Femur (tissue), 1 donor: ENCODE measurements at regions not wholly inside any gene's neighbourhood (a gene's known extent, or its start where the extent isn't known, plus 50 kb on each side); places are given as distances from the start of the nearest gene placed in this dataset.

Source experiments
- DNase-seq: peaks from one replicate; pipeline ENCODE4 v3.0.0-alpha.2; 2017

DNA sequence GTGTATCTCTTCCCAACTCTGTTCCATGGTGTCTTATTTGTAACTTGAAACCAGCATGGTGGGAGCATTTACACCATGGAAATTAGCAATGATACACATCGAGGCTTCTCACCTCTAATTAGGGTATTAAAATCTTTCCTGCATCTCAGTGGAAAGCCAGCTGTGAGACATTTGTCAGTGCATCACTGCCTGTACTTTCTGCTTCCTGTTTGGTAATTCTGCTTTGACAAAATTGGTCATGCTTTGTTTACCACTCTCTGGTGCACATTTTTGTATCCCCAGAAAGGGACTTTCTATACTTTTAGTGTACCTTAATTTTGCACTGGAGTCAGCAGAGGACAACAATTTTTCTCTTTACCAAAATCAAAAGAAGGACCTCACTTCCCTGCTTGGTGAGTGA is 402.1 kb downstream of the PDCD6IP start:
- no peak for DNase-seq

DNA sequence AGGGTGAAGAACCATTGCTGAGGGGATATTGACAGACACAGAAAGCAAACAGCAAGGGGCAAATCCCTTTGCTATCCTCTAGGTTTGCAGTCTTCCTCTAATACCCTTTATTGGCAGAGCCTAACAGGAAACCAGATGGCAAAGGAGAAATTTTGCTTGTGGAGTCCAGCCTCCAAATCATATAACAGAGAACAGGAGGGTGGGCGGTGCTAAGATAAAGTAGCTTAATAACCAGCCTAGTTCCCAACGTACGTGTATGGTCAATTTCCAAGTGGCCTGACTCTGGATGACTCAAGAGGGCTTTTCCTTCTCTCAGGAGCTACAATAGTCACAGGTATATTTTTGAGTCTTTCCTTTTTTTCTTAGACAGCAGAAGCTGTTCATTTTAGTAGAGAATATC is 404.5 kb downstream of the PDCD6IP start:
- DNase-seq, result no peak

DNA sequence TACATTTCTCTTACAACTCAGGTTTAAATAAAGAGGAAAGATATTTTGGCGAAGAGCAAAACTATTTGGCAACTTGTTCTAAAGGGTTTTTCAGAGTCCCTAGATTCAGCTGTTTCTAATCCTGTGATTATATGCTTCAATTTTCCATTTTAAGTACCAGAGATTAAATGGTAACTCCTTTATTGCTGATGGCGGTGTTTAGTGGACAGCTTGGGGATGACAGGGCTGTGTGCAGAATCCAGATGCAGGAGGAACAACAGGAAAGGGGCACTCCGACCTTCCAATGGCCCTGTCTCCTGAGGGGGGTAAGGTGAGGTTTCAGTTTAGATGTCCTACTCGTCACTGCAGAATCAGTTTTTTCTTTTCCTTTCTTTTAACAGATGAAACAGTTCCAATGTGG is 405.0 kb downstream of the PDCD6IP start:
- DNase-seq, result no peak

DNA sequence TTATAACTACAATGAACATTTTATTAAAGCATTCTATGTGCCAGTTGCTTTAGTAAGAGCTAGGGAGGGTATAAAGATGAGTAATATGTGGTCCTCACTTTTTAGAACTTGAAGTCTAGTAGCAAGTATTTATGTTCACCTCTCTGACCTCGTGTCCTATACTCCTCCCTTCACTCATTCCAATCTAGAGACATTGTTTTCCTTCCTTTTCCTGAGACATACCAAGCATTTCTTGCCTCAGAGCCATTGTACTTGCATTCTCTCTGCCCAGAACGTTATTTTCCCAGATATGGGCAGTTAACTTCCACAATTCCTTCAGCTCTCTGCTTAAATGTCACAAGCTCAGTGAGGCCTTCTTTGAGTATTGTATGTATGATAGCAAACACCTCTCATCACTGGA is 408.6 kb downstream of the PDCD6IP start:
- no peak for DNase-seq

DNA sequence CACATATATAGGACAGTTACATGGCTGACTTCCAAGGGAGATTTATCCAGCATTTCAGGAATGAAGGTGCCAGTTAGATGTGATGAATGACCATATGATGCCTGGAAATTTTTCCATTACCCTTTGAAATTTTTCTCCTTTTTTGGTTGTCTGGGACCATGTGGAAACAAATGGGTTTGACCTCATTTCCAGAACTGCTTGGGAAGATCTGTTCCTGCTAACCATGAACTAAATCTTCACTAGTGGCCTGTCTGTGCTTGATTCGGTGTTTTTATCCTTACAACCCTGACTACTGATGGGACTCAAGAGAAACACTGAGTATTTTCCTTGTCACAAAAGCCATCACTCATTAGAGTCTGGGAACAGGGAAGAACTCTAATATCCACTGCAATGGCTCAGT is 409.4 kb downstream of the PDCD6IP start:
- no peak for DNase-seq

DNA sequence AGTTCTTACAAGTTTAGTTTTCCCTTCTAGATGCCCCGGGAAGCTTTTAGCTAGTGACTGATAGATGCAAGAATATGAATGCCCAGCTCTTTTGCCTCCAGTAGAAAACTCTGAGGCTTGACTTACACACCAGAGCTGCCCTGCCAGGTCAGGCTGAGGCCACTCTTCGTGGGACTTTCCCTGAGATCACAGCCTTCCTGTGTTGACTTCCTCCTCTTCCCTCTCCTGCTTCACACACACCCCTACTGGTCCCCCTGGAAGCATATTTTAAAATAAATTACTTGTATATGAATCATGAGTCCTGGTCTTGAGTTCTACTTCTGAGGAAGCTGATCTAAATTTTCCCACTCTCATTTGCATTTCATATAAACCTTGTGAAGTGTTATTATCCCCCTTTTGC is 413.7 kb downstream of the PDCD6IP start:
- DNase-seq, result no peak

DNA sequence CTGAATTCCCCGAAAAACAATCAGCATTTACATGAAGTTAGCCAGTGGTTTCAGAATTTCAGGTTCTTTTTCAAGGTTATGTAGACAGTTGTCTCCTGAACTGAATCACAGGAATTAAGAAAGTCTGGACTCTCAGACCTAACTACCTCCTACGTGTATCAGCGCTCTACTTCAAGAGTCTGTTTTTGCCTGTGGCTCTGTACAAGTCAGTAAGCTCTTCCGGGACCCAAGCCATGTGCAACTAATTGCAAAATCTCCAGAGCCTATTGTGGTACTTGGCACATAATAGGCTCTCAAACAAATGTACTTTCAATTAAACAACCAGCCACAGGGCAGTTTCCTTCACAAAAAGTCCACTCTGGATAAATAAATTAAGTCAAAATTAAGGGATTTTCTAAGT is 414.2 kb downstream of the PDCD6IP start:
- no peak for DNase-seq

DNA sequence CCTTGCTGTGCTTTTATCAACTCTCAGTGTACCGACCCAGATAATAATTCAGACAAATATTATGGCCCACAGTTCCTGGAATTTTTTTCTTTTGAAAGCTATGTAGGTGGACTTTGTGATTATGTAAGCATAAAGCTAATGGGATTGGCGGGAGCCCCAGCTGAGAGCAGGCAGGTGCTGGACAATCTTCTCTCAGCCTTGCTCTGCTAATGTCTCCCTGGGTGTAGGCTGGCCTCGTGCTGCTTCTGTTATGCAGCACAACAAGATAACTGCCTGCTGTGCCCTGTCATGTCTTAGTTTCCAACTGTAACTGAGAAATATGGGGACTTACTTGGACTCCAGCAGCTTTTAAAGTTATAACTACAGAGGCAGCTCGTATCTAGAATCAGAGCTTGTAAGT is 415.0 kb downstream of the PDCD6IP start:
- DNase-seq, result no peak

DNA sequence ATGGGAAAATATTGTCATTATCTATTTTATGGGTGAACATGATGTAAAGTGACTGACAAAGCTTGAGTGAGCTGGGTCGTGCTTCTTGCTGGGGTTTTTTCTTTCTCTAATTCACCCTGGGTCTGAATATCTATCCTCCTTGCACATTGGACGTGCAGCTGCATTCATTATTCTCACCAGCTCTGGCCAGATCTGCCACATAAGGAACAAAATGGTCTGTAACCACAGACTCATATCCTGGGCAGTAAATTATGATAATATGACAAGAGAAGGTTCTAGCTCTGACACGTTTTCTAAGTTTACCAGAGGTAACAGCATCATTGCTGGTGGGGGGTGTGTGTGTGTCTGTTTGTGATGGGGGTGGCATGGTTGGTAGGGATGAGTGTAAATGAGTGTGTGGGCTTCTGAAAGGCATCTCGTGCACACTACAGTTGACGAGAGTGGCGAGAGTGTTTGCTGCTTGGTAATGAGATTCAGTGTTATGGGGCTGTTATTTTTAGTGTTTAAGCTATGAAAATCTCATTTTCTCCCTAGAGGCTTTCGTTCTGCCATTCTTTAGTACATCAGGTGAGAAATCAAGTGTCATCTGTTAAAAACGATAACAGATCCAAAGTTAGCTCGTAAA is 418.4 kb downstream of the PDCD6IP start:
- DNase-seq, result no peak

DNA sequence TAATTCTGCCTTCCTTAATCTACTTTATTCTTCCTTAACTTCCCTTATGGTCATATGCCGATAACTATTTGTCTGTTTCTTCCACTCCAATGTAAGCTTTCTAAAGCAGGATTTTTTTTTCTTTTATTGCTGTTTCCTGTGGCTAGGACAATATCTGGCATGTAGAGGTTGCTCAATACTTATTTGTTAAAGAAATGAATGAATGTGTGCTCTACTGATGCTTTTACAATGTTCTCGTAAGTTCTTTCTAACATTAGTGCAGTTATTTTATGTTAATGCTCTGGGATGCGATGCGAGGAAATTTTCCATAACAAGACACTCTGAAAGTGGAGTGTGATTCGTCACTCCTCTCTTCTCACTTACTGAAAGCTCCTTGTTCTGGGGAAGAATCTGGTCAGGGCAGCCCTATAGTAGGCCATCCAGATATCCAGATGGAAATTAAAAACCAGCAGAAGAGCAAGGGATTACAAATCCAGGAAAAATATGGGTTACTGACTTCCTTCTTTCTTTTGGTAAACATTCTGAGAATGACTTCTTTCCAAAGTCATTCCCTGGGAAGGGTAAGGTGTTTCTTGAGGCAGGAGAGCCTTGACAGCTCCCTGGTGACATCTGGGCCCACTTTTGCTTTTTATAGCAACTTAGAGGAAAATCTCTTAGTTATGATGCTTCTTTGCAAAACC is 420.4 kb downstream of the PDCD6IP start:
- DNase-seq, result no peak

DNA sequence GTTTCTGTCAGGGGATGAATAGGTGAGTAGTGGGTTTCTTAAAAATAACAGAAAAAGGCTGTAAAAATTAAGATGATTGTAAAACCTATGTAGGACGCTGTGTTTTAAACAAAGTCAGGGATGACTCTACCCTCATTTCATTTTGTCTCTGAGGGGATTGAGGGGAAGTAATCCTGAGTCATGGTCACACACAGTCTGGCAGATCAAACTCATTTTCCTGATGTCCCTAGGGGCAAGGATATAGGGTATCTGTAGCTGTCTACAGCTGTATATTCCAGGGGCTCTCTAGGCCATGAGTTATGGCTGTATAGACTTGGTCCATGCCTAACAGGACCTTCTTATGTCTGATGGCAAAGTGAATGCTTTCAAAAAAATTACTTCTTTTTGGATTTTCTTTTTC is 421.1 kb downstream of the PDCD6IP start:
- no peak for DNase-seq

DNA sequence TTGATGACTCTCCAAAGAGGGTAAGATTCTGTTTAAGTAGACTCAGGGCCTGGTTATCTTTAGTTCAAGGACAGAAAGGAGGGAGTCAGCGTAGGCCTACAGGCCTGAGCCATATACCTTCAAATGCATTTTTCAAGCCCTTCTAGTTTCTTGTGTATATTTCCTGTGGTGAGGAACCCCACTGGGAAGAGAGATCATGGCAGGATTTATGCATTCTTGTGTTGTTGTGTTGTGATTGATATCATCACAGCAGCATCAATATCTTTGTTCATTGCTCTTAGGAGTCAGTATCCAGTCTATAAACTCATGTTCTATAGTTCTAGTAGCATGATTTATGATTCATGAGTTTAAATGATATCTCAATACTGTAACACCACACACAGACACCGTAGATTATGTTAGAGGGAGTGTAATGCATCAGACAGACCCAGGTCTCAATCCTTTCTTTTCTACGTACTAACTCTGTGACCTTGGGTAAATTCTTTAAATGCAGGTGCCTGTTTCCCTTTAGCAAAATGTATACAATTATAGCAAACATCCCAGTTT is 427.5 kb downstream of the PDCD6IP start:
- no peak for DNase-seq

DNA sequence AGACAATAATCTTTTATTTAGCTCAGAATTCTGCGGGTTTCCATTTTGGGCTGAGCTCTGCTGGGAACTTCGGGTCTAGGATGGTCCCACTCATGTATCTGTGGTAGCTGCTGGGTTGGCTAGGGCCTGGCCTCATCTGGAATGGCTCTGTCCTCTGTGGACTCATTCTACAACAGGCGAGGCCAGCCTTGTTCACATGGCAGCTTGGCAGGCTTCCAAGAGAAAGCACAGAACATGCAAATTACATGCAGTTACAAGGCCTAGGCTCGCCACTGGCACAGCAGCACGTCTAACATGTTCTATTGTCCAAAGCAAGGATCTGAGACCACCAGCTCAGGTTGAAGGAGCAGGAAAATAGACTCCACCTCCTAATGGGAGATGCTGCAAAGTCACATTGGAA is 431.4 kb downstream of the PDCD6IP start:
- DNase-seq, result no peak

DNA sequence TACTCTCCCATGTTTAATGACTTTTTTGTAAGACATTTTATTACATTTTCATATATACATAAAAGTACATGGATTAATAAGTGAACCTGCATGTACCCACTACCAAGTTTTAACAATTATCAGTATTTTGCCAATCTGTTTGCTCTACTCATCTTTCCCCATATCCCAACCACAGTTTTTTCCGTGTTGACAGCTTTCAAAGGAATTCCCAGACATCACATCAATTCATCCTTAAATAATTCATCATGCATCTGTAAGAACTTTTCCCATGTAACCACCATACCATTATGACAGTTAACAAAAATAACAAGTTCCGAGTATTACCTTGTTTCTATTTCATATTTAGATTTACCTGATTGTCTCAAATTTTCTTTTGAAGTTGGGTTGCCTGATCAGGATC is 436.7 kb downstream of the PDCD6IP start:
- DNase-seq, result no peak

DNA sequence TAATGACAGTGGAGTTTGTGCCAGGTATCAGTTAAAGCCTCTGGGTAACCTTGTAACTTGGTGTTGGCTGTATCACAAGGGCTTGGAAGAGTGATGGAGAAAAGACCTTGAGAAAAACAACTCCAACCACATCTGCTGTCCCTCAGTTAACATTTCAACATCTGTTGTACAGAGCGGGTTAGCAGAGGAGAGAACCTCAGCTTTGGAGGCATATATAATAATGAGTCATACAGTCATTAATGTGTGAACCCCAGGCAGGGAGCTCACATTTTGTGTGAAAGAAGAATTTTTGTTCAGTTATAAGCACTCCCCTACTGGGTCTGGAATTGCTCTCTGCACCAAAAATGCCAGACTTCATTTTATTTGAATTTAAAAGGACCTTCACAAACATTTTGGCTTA is 439.5 kb downstream of the PDCD6IP start:
- DNase-seq, result no peak

DNA sequence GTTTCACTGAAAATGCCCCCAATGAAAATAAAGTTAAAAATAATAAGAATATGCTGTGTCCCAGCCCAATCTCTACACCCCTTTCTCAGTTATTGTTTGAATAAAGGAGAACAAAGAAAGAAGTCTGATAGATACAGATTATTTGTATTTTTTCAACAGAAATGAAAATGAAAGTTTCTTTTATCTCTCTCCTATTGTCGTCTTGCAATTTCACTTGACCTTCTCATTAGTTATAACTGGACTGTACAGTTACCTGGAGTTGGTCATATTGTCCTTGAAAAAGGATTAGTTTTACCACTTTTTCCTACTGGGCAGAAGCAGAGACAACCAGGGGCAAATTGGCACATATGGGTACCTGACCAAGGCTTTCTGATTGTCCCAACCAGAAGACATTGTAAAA is 440.0 kb downstream of the PDCD6IP start:
- no peak for DNase-seq

DNA sequence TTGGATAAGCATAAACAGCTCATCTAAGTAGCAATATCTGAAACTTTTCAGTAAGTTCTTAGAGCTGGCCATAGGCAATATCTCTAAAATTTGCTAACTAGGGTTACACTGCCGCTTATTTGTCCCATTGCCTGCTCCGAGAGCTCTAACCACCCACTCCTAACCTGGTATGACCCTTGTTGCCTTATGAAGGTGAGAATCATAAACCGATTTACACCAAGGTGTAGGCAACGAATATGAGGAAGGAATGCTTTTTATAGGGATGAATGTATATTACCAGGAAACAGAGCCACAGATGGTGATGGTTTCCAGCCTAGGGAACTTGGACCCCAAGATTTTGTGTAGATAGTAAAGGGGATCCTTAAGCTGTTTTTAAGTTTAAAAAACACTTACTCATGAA is 440.9 kb downstream of the PDCD6IP start:
- DNase-seq, result no peak

DNA sequence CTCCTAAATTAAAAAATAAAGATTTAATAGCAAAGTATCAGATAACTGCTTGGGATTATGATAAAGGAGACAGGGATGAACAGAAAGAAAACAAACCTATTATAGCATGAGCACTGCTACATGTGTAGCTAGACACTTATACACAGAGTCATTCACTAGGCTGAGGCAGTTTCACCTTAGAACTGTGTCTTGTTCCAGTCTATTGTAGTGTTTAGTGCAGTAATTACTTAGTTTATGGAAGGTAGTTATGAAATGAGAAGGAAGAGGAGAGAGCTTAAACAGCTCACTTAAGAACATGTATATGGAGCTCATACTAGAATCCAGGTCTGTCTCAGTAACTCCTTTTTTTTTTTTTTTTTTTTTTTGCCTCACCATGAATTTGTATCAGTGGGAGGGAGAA is 441.4 kb downstream of the PDCD6IP start:
- no peak for DNase-seq

DNA sequence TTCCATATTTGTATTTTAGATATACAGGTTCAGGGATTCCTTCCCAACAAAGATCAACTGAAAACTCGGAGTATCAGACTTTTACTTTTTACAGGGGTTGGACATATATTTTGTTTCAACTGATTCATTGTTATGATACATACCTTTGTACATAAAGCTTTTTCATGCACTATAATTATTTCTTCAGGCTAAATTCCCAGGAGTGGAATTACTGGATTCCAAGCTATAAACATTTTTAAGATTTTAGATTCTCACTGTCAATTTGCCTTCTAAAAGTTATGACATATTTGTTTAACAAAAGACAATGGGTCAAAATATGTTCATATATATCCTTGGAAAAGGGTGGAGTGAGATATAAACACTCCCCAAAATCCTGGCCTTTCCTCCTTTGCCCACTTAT is 449.0 kb downstream of the PDCD6IP start:
- DNase-seq, result no peak

DNA sequence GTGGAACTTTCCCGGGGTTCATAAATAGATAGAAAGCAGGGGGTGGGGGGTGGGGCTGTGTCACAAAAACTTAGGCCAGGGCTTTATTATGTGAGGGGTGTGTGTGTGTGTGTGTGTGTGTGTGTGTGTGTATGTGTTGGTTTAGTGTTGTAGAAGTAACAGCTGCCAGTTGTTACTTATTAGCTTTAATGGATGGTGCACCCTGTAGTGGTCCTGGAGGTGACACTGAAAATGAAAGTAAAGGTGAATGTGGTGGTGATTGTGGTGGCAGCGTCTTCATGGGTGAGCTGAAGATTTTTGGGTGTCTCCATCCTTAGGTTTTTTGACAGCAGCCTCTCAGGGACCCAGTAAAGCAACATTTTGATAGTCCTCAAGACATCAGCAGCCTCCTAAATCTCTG is 449.9 kb downstream of the PDCD6IP start:
- no peak for DNase-seq

DNA sequence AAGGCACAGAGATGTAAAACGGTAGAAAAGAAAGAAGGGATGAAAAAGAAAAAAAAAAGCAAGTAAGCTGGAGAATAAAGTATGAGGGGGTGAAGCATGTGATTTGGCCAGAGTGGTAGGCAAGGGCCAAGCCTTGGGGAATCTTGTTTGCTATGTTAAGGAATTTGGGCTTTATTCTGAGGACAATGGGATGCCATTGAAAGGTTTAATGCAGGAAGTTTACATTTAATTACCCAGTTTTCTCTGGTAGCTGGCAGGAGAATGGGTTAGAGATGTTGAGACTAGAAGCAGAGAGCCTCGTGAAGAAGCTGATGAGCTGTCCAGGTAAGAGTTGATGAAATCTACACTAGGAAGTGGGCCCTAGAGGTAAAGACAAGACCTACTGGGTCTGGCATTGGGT is 455.9 kb downstream of the PDCD6IP start:
- DNase-seq, result no peak

DNA sequence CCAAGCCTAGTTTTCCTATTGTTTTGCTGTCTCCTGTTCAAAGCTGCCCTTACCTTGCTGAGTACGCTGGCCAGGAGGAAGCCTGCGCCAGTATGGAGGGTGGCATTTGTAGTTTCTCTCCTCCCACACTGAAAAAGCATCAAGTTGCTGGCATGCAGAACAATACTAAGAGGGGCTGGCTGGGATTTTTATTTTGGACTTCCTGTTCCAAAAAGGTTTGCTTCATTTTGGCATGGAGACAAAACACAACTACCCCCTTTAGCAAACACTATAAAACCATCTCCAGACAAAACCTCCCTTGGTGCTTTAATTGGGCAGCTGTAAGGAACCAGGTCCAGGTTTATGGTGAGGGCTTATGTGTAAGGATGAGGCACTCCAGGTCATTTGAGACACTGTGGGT is 457.6 kb downstream of the PDCD6IP start:
- DNase-seq, result no peak

DNA sequence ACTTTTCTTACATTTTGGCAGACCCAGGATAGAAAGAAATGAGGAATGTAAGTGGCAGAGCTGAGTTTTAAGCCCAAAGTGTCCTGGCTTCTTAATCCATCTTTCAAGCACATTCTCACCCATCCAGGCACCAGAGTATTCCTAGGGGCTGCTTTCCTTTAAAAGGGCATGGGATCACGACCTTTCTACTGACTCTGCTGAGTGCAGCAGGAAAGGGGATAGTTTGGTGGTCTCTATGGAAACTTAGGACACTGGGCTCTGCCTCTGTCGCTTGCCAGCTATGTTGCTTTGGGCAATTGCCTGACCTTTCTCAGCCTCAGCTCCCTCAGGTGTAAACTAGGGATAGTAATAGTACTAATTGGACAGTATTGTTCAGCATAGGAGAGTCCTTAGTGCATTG is 458.4 kb downstream of the PDCD6IP start:
- DNase-seq, result no peak

DNA sequence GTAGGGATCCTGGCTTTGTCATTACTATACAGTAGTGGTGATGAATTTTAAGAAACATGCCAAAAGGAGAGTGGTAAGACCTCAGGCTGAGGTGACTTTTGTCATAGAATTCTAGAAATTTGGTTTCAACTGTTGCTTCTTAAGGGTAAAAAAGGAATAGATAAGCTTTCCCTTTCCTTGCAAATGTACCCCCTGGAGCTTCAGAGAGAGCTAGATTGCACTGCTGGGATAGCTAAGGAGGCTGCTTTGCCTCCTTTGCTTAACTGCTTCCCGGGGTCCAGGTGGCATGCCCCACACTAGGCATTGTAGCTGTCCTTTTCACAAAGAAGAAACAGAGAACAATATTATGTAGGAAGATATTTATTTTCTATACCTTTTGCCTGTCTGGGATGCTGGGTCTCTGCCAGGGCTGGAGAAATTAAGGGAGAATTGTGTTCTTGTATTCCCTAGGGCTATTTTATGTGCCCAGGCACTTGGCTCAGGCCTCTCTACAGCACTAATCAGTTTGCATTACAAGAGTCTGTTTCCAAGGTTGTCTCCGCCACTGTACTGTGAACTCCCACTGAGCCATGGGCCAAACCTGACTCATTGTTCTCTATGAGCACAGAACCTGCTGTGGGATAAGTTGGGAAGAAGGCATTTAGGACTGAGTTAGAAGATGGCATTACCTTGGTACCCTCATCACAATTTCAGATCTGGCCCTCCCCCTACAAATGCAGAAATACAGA is 460.0 kb downstream of the PDCD6IP start:
- no peak for DNase-seq
